Skeletal muscle cell (primary cell): ENCODE measurements at regions not wholly inside any gene's neighbourhood (a gene's known extent, or its start where the extent isn't known, plus 50 kb on each side); places are given as distances from the start of the nearest gene placed in this dataset.

Experiments used
- DNase-seq: peaks from one replicate; pipeline ENCODE4 v3.0.0-alpha.2; 2010; ENCODE audit warnings: low read depth
- H3K4me3 ChIP-seq: 2 replicates; pipeline ENCODE4 v1.5.1; 2011; ENCODE audit warnings: low read depth, mild to moderate bottlenecking, control low read depth, low read length, moderate library complexity

DNA sequence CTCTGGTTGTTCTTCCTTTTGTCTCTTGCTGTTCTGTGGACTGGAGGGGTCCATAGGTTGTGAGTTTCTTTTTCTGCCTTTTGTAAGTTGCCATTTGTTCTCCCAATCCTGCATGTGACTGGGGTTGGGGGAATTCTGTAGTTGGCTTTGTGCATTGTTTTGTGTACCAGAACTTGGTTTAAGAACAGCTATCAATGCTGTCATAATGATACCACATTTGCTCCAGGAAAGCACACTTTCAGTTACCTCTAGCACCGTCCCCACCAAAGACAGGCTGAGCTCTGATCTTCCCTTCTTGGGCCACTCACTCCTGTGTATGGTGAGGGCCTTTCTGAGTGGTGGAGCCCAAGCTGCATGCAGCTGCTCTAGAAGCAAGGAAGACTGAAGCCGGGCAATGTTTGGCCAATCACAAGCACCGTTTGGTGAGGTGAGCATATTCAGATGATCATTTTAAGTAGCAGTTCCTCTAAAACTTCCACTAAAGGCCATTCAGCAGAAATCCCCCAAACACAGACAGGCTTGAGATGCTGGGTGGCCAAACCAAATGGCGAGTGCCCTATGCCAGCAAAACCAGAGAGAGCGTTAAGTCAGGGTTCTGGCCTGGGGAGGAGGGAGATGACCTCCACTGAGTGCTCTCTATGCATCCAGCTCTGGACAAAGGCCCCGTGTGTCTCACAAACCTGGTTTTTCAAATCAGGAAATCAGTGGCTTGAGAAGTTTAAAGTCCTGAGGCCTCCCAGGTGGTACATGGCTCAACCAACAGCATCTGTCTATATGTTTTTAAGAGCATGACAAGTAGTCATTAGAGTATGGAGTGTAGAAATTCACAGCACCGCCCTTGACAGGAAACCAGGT lies 120.7 kb upstream of the SPATA13 start:
- no peak for DNase-seq
- H3K4me3 ChIP-seq, result no peak overlapping the region

DNA sequence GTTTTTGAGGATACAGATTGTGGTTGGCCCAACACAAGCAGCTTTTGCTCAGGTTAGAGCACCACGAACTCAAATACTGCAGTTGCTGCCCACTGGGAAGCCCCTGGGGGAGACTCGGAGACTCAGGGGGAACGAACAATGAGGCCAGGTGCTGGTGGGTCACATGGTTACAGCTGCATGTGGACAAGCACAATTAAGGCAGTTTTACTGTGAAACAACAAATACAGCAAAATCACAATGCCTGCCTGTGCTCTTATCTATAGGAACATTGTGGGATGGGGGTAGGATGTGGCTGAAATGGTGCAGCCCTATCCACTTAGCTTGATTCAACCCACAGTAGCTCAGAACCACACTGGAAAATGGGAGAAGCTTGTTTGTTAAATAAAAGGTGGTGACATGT lies 119.7 kb upstream of the SPATA13 start:
- H3K4me3 ChIP-seq, result no peak overlapping the region
- no peak for DNase-seq

DNA sequence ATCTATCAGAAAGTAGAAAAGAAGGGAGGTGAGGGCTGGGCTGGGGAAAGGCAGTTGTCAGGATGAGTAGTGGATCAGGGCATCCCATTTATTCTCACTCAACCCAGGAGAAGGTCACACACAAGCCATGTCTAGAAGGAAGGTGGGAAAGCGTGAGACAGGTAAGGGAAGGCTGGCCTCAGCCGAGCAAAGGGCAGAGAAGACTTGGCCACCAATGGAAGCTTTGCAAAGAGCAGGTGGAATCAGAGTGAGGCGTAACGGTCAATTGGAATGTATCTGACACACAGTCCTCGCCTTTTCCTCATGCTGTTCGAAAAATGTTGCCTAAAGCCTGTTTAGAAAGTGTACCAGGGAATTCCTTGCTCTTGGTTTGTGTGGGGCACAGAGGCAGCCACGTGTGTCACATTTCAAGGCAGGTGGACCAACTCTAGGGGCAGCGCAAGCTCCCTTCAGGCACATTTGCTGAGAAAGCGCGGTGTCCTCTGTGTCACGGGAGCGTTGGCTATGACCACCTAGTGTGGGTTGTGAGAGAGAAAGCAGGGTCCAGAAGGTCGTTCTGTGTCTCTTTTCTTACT lies 118.8 kb upstream of the SPATA13 start:
- no peak overlapping the region for H3K4me3 ChIP-seq
- no peak for DNase-seq

DNA sequence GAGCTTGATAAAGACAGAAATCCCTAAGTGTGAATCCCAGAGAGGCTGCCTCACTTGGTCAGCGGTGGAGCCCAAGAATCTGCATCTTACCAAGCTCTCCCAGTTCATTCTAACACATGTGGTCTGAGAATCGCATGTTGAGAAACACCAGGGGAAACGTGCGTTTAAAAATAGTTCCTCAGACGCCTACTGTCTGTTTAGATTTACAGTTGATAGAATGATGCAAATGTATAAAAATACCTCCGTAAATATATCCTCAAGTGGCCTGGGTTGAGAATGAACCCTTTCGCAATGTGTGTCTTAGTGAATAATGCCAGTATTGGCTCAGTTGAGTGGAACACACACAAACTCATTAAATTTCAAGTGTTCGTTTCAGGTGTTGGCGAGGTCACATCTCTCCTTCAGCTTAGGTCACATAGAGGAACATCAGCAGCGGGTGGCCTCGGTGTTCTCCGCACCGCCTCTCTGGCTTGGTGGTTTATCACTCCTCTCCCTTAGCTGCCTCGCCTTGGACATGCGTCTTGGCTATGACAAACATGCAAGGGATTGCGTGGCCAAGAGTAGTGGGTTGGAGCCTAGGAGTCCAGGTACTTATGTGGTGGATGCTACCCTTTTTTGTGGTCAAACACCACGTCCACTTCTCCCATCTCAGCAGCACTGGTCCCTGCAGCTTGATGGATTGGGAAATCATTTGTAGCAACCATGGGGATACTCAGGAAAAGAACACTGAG lies 117.6 kb upstream of the SPATA13 start:
- no peak for DNase-seq
- H3K4me3 ChIP-seq, result no peak overlapping the region

DNA sequence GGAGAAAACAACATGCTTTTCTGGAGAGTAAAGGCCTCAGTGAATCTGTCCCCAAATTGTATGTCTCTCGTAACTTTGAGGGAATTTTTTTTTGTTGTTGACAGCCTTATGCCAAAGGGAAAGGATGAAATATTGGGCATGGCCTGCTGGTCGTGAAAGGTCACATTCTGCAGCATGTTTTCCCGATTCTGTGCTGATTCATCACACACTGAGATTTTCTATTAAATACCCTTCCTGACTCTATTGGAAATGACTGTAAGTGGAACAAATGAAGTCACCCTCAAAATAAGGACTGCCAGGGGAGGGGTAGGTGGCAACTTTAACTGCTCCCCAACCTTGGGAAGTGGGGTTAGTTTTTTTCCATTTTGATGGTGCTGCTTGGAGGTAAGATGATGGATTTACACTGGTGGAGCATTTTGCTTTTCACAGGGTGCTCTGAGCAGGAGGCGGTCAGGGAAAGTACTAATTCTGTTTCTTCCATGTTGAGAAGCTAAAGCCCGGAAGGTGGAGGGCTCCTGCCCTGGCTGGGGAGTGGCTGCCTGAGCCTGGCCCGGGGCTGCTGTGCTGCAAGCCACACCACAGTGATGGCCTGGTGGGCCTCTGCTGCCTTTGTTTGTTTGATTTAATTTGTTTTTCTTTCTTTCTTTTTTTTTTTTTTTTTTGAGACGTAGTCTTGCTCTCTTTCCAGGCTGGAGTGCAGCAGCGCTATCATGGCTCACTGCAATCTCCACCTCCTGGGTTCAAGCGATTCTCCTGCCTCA lies 116.8 kb upstream of the SPATA13 start:
- H3K4me3 ChIP-seq, result no peak overlapping the region
- no peak for DNase-seq

DNA sequence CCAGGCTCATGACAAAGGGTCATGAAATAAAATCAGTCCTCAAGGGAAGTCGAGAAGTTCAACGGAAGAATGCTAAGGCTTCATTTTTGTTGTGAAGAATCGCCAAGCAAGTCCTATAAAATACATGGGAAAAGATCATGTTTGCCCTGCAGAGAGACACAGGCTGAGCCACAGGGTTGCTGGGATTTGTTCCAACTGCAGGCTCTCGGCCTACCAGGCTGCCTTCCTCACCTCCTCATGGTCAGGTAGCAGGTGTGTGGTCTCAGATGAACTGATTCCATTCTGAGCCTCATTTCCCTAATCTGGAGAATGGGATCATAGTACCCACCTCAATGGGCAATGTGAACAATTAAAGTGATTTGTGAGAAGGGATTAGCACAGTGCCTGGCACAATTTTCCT lies 114.9 kb upstream of the SPATA13 start:
- H3K4me3 ChIP-seq, result no peak overlapping the region
- DNase-seq, result no peak

DNA sequence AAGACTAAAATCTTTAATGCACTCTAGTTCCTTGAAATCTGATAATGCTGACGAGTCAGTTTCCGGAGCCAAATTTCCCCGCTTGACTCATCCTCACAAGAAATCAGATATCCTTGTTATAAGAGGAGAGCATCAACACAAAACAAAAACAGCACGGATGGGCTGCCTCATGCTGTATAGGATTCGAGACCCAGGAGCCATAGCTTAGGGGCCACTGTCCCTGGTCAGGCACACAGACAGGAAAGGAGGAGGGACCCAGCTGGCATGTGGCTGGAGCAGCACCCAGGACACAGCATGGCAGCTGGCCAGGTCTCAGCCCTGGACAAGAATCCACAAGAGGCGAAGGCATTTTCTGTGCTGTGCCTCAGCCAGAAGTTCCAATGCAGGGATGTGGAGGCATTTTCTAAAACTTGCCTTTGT lies 110.2 kb upstream of the SPATA13 start:
- no peak for DNase-seq

DNA sequence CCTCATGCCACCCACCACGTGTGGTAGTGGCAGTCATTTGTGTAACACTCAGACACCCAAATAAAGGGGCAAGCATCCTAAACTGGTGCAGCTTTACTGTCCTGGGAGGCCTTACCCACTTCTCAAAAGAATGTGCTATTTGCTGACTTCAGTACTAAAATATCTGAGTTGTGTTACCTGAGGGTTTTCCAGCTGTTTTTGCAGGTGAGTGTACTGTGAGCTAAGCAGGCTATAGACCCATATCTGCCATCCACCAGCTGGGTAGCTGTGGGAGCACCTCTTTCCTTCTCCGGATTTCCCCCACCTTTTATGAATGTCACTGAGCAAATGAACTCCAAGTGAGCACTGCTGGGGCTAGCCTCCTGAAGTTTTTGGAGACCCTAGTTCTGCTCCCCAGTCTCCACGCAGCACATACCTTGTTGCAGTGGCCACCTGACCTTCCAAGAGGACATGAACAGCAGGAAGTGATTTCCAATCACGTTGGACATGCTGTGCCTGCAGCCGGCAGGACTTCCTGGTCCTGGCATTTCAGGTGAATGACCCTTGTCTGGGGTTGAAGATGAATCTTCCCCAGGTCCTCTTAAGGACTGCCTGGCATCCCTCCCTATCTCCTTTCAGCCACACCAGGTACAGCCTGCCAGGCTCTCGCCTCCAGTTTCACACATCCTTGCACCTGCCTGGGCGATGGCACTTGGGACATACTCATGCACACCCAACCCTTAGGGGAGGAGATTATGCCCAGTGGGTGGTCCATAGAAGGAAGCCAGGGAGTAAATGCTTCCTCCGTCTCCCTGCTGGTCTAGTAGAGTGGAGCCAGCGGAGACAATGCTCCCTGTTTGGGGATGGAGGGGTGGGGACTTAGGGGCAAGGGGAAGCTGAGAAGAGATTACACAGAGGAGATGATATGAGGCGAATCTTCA lies 109.5 kb upstream of the SPATA13 start:
- no peak overlapping the region for H3K4me3 ChIP-seq
- DNase-seq, result no peak

More for the DNA sequence above, 110.2 kb upstream of the SPATA13 start:
- H3K4me3 ChIP-seq, result no peak overlapping the region

DNA sequence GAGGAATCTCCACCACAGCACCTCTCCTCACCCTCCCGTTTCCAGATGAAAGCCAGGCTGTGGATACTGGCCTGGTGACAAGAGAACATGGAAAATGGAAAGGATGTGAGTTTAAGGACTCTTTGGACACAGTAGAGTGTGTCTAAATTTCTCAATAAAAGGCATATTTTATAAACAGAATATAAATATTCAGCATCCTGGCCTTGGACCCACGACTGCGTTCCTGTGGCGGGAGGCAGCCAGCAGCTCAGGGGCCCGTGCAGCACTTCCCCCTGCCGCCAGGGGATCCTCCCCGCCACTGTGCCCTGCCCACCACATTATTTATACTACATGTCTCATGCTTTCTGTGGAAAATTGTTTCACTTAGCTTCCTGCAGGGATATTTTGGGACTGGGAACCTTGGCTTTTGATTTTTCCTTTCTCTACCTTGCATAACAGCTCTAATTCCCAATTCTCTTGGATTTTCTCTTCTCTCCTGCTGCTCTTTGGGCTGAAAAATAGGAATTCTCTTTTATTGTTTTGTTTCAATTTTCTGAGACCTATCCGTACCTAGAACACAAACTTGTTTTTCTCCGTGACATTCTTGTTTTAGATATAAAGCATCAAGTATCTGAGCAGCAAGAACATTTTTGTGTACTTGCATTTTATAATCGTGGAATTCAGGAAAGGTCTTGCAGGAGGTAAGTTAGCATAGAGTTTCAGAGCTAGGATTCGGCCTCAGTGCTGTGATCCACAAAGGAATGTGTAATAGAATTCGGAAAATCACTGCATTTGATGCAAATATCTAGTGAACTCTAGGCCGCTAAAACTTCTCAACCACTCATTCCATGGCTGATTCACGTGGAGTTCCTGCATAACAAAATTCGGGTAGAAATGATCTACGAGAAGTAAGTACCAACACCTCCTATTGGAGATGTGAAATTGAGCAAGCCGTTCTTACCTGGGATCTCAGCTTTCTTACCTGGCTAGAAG lies 107.7 kb upstream of the SPATA13 start:
- no peak overlapping the region for H3K4me3 ChIP-seq
- no peak for DNase-seq

DNA sequence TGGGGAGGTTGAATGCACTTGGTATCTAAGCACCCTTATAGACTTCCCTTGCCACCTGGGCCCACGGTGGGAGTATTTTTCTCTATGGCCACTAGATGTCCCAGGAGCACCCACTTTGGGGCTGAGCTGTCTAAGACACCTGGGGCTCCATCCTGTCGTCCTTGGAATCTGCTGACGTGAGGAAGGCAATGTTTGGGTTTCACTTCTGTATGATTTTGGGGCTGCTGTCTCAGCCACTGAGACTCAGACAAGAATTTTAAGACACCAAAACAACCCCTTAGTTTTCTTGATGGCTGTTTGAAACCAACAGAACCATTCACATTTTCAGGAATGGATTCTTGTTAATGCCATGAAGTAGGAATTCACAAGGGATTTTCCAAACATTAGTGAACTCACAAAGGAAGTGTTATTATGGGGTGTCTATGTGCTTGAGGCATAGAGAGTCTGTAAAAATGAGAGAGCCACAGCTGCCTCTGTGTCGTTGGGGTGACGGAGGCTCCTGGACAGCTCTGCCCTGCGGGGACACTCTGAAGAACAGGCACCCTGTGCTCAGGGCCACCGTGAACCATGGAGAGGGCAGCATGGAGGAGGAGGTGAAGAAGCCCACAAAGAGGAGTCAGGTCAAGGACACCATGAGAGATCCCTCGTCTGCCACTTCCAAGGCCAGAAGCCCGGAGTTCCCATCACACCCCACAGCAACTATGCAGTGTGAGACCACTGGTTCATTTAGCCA lies 106.8 kb upstream of the SPATA13 start:
- DNase-seq, result no peak
- no peak overlapping the region for H3K4me3 ChIP-seq

DNA sequence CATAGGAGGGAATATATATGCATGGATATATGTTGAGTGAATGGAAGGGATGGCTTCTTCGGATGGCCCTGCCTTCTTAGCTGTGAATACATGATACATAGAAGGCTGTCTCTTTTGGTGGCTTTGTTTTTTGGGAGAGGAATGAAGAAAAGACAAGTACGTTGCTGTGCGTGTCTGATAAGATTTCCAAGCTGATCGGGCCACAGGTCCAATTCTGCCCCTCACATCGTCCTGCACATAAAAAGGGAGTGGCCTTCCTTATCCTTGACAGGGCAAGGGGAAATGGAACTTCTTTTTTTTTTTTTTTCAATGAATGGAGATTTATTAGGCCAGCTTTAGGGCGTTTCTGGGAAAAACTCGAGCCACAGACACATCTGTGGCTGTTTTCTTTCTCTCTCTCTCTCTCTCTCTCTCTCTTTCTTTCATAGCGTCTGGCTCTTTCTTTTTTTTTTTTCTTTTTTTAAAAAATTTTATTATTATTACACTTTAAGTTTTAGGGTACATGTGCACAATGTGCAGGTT lies 103.8 kb upstream of the SPATA13 start:
- H3K4me3 ChIP-seq, result no peak overlapping the region
- DNase-seq, result no peak

DNA sequence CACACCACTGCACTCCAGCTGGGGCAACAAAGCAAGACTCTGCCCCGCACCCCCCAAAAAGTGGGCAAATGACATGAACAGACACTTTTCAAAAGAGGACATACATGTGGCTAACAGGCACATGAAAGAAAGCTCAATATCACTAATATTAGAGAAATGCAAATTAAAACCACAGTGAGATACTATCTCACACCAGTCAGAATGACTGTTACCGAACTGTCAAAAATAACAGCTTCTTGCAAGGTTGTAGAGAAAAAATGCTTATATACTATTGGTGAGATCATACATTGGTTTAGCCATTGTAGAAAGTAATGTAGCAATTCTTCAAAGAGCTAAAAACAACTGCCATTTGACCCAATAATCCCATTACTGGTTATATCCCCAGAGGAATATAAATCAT lies 99.5 kb upstream of the SPATA13 start:
- no peak for DNase-seq
- H3K4me3 ChIP-seq, result no peak overlapping the region

DNA sequence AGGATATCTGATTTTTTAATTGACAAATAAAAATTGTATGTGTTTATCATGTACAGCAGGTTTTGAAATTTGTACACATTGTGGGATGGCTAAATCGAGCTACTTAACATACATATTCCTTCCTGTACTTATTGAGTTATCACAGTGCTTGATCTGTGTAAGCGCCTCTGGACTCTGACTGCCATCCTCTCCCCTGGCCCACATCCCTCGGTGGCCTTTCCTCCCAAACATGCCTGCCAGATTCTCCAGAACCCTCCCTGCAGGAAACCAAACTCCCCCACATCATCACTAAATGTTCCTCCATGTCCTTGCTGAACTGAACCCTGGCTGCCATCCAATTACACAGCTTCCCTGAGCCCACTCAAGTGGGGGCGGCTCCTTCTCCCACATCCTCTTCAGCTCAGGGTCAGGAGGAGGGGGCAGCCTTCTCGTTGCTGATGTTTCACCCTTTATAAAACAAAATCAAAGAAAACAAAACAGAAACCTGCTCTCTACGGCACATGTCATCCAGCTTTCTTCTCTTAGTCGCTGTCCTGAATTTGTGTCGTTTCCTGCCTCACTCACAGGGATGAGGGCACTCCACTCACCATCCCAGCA lies 97.1 kb upstream of the SPATA13 start:
- peak; percentile 39 for DNase-seq
- no peak overlapping the region for H3K4me3 ChIP-seq

DNA sequence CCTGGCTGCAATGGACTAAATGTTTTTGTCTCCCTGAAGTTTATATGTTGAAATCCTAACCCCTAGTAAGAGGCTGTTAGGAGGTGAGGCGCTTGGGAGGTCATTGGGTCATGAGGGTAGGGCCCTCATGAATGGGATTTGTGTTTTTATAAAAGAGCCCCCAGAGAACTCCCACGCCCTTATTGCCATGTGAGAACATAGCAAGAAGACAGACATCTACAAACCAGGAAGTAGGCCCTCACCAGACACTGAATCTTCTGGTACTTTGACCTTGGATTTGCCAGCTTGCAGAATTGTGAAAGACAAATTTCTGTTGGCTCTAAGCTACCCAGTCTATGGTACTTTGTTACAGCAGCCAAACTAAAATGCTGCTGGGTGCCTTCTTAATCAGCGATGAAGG lies 96.1 kb upstream of the SPATA13 start:
- H3K4me3 ChIP-seq, result no peak overlapping the region
- DNase-seq, result no peak

DNA sequence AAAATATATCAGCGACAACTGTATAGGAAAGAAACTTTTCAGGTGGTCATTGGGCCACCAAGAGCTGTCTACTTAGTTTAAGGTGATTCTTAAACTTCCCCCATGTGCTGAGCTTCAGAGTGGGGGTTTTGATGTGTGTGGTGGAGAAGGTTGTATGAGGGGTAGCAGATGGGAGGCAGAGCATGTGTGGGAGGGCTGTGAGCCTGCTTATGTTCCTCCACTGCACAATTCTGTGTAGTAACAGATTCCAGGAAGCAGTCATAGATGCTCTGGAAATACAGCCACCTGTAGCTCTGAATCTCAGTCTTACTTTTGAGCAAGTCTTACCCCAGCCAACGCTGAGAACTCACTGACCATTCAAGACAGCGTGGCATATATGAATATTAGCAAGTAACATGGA lies 95.3 kb upstream of the SPATA13 start:
- DNase-seq, result no peak
- H3K4me3 ChIP-seq, result no peak overlapping the region

DNA sequence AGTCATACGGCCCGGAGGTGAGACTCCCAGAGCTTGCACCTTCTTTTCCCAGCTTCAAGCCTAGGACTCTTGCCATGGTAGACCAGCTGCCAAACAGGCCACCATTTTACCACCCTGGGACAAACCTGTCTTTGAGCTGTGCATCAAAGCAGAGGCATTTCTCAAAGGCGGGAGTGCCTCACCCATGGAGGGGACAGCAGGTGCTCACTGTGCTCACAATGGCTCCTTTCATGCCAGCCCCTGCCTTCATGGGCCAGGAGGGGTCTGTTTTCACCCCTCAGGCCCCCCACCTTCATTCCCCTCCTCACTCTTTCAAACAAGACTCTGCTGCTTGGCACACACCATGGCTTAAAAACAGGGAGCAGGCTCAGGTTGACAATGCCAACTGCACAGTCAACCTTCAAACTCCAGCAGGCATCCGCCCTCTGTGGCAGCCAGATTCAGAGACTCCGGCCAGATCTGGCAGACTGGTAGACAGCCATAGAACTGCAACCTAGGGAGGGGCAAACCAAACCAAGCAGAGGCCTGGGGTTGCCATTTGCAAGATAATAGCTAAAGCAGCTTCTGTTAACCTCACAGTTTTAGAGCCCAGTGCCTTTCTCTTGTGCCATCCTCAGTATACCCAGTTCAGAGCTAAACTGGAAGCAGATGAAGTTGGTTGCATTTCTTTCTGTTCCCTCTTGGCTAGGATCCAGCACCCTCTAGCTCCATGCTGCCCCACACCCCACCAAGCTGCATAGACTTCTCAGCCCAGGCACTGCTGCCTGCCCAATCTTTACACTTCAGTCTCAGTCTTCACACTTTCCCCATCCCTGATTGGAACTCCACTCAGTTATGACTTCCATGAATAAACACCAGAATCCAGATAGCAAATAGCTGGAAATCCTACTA lies 93.9 kb upstream of the SPATA13 start:
- no peak for DNase-seq
- H3K4me3 ChIP-seq, result no peak overlapping the region
